ENCODE measurements at regions not wholly inside any gene's neighbourhood (a gene's known extent, or its start where the extent isn't known, plus 50 kb on each side); places are given as distances from the start of the nearest gene placed in this dataset.

GRCh38 chr20:22414305-22414742 is 170.0 kb downstream of the FOXA2 start (continued):
- TF ChIP-seq WHSC1 (IDR thresholded peaks at IDR 0.05; ENCODE audit: low read length) (no peak), DPF2 (IDR thresholded peaks at IDR 0.05) (peak; percentile 55; the same call in 1 of the 2 replicates), ZNF592 (IDR thresholded peaks at IDR 0.05) (peak; percentile 95), FOXJ3 (CRISPR knock-in tag; IDR thresholded peaks at IDR 0.05) (peak; percentile 75), ATF7 (IDR thresholded peaks at IDR 0.05) (peak; percentile 59; the same call in 1 of the 2 replicates), HNRNPLL (IDR thresholded peaks at IDR 0.05; ENCODE audit: low read depth, low read length, poor library complexity, severe bottlenecking) (no peak), HEY1 (CRISPR knock-in tag; IDR thresholded peaks at IDR 0.05; ENCODE audit: borderline replicate concordance) (no peak), PTRF (tag; IDR thresholded peaks at IDR 0.05) (peak; percentile 71; the same call in 1 of the 2 replicates), GTF2A2 (tag; IDR thresholded peaks at IDR 0.05) (no peak), TFAM (CRISPR knock-in tag; conservative IDR thresholded peaks at IDR 0.05) (no peak), ETS1 (conservative IDR thresholded peaks at IDR 0.05; ENCODE audit: control insufficient read depth, low read depth, low read length) (no peak), TAF15 (IDR thresholded peaks at IDR 0.05; ENCODE audit: low read depth, low read length) (no peak), RBM15 (IDR thresholded peaks at IDR 0.05; ENCODE audit: insufficient read depth, low read length) (no peak), CREM (IDR thresholded peaks at IDR 0.05; ENCODE audit: low read depth) (0 out of 2 replicates have a peak, but pooled peaks have one; percentile 51), ZNF561 (CRISPR knock-in tag; conservative IDR thresholded peaks at IDR 0.05) (no peak), ASH1L (IDR thresholded peaks at IDR 0.05; ENCODE audit: borderline replicate concordance, low read depth, partially characterized antibody) (no peak), RBBP5 (IDR thresholded peaks at IDR 0.05; ENCODE audit: borderline replicate concordance, insufficient read depth, low read length, poor library complexity, severe bottlenecking) (no peak), PHB (CRISPR knock-in tag; IDR thresholded peaks at IDR 0.05) (no peak), TAF1 (IDR thresholded peaks at IDR 0.05; ENCODE audit: control insufficient read depth, extremely low read depth, insufficient read depth, low read length, severe bottlenecking) (no peak), KHSRP (IDR thresholded peaks at IDR 0.05) (no peak), ZKSCAN8 (CRISPR knock-in tag; IDR thresholded peaks at IDR 0.05) (peak; percentile 76; the same call in 1 of the 2 replicates), MAZ (CRISPR knock-in tag; conservative IDR thresholded peaks at IDR 0.05 in 1 of 2, IDR thresholded peaks at IDR 0.05 in 1 of 2) (peak in 1 of 2 experiments; percentile 45; a peak in 1 of 4 replicates), ID3 (CRISPR knock-in tag; IDR thresholded peaks at IDR 0.05) (no peak), ID3 (tag; IDR thresholded peaks at IDR 0.05) (peak; percentile 93)

All from K562 (cell line).